GM18502 (cell line): ENCODE measurements at regions not wholly inside any gene's neighbourhood (a gene's known extent, or its start where the extent isn't known, plus 50 kb on each side); places are given as distances from the start of the nearest gene placed in this dataset.

Experiments used
- ATAC-seq: cut with Tn5 transposase; IDR thresholded peaks from one replicate; pipeline ENCODE4 v1.9.1; 2021; ENCODE audit warnings: mild to moderate bottlenecking; ENCODE audit not compliant: unreplicated experiment, poor library complexity

GRCh38 chr4:124910327-124910726 is 197.8 kb upstream of the ANKRD50 start:
- no peak for ATAC-seq

GRCh38 chr4:124907881-124908280 is 195.3 kb upstream of the ANKRD50 start:
- ATAC-seq, result no peak

GRCh38 chr4:124905441-124905840 is 192.9 kb upstream of the ANKRD50 start:
- no peak for ATAC-seq

GRCh38 chr4:124904723-124905388 is 192.3 kb upstream of the ANKRD50 start:
- ATAC-seq, result no peak

GRCh38 chr4:124903995-124904722 is 191.6 kb upstream of the ANKRD50 start:
- no peak for ATAC-seq

- no peak for ATAC-seq
These were observed 189.5 kb upstream of the ANKRD50 start for GRCh38 chr4:124902001-124902515.

- no peak for ATAC-seq
These were observed 187.5 kb upstream of the ANKRD50 start for GRCh38 chr4:124899997-124900396.

- ATAC-seq, result no peak
These were observed 178.0 kb upstream of the ANKRD50 start for GRCh38 chr4:124890522-124890921.

- no peak for ATAC-seq
These were observed 175.2 kb upstream of the ANKRD50 start for GRCh38 chr4:124887739-124888138.

GRCh38 chr4:124884316-124884715 is 171.8 kb upstream of the ANKRD50 start:
- ATAC-seq, result no peak

- no peak for ATAC-seq
These were observed 171.1 kb upstream of the ANKRD50 start for GRCh38 chr4:124883632-124884031.

GRCh38 chr4:124879195-124879594 is 166.7 kb upstream of the ANKRD50 start:
- ATAC-seq, result no peak

GRCh38 chr4:124874172-124874450 is 161.6 kb upstream of the ANKRD50 start:
- no peak for ATAC-seq

- ATAC-seq, result no peak
These were observed 161.0 kb upstream of the ANKRD50 start for GRCh38 chr4:124873361-124874171.

GRCh38 chr4:124872659-124873058 is 160.1 kb upstream of the ANKRD50 start:
- ATAC-seq, result no peak

- no peak for ATAC-seq
These were observed 157.5 kb upstream of the ANKRD50 start for GRCh38 chr4:124869961-124870495.

GRCh38 chr4:124868495-124868894 is 156.0 kb upstream of the ANKRD50 start:
- no peak for ATAC-seq

- ATAC-seq, result no peak
These were observed 155.0 kb upstream of the ANKRD50 start for GRCh38 chr4:124867536-124867935.

GRCh38 chr4:124866301-124866700 is 153.8 kb upstream of the ANKRD50 start:
- no peak for ATAC-seq

- no peak for ATAC-seq
These were observed 150.6 kb upstream of the ANKRD50 start for GRCh38 chr4:124863040-124863545.

- no peak for ATAC-seq
These were observed 149.7 kb upstream of the ANKRD50 start for GRCh38 chr4:124862261-124862660.
